GM21526 (cell line): ENCODE measurements at regions not wholly inside any gene's neighbourhood (a gene's known extent, or its start where the extent isn't known, plus 50 kb on each side); places are given as distances from the start of the nearest gene placed in this dataset.

Experiments used
- ATAC-seq: cut with Tn5 transposase; IDR thresholded peaks from one replicate; pipeline ENCODE4 v1.9.1; 2021; ENCODE audit warnings: moderate library complexity; ENCODE audit not compliant: unreplicated experiment, low FRiP score

GRCh38 chr14:98183556-98183955 lies 1088.4 kb downstream of the BCL11B start:
- ATAC-seq: no peak

GRCh38 chr14:98184457-98184856 lies 1087.5 kb downstream of the BCL11B start:
- ATAC-seq: no peak

- ATAC-seq: no peak
Observed at GRCh38 chr14:98185036-98185435, 1087.0 kb downstream of the BCL11B start.

GRCh38 chr14:98186140-98186539 lies 1085.9 kb downstream of the BCL11B start:
- ATAC-seq: no peak

- no peak for ATAC-seq
Observed at GRCh38 chr14:98187281-98187680, 1084.7 kb downstream of the BCL11B start.

- ATAC-seq: no peak
Observed at GRCh38 chr14:98189062-98189461, 1082.9 kb downstream of the BCL11B start.

GRCh38 chr14:98189511-98189910 lies 1082.5 kb downstream of the BCL11B start:
- ATAC-seq: no peak

- ATAC-seq: no peak
Observed at GRCh38 chr14:98189944-98190343, 1082.1 kb downstream of the BCL11B start.

GRCh38 chr14:98192946-98193345 lies 1079.1 kb downstream of the BCL11B start:
- ATAC-seq: no peak

- no peak for ATAC-seq
Observed at GRCh38 chr14:98194821-98195220, 1077.2 kb downstream of the BCL11B start.

- no peak for ATAC-seq
Observed at GRCh38 chr14:98195256-98195655, 1076.7 kb downstream of the BCL11B start.

GRCh38 chr14:98197933-98198332 lies 1074.1 kb downstream of the BCL11B start:
- no peak for ATAC-seq

GRCh38 chr14:98198385-98198784 lies 1073.6 kb downstream of the BCL11B start:
- no peak for ATAC-seq

- no peak for ATAC-seq
Observed at GRCh38 chr14:98200601-98201000, 1071.4 kb downstream of the BCL11B start.

GRCh38 chr14:98203421-98203820 lies 1068.6 kb downstream of the BCL11B start:
- no peak for ATAC-seq

- no peak for ATAC-seq
Observed at GRCh38 chr14:98204139-98204538, 1067.9 kb downstream of the BCL11B start.

GRCh38 chr14:98207415-98207814 lies 1064.6 kb downstream of the BCL11B start:
- ATAC-seq: no peak

GRCh38 chr14:98208211-98208611 lies 1063.8 kb downstream of the BCL11B start:
- ATAC-seq: no peak

GRCh38 chr14:98208943-98209342 lies 1063.1 kb downstream of the BCL11B start:
- ATAC-seq: no peak

- ATAC-seq: no peak
Observed at GRCh38 chr14:98210045-98210672, 1061.8 kb downstream of the BCL11B start.

- ATAC-seq: no peak
Observed at GRCh38 chr14:98217530-98217929, 1054.5 kb downstream of the BCL11B start.

GRCh38 chr14:98218218-98218617 lies 1053.8 kb downstream of the BCL11B start:
- ATAC-seq: no peak

GRCh38 chr14:98219638-98220037 lies 1052.4 kb downstream of the BCL11B start:
- ATAC-seq: no peak
